Tibial artery (tissue), 4 donors: ENCODE measurements at regions not wholly inside any gene's neighbourhood (a gene's known extent, or its start where the extent isn't known, plus 50 kb on each side); places are given as distances from the start of the nearest gene placed in this dataset.
"Not testable (repeated sequence)": the region's sequence is repeated elsewhere in the genome, so short reads cannot be mapped to it uniquely, and the experiment has no call there.

ENCODE experiments used
- DNase-seq, 2 donors: peaks; one replicate each; pipeline ENCODE4 v3.0.0-alpha.2; 2019
- H3K27ac ChIP-seq, 2 donors: fragments of 200-600 bp; sonication (generic) in 1 of 2; 1 replicate in 1 of 2; 2 replicates in 1 of 2; pipeline ENCODE4 v1.5.1; 2018 to 2019; ENCODE audit warnings: mild to moderate bottlenecking in 1 of 2
- H3K27me3 ChIP-seq, 2 donors: fragments of 200-600 bp; sonication (generic) in 1 of 2; one replicate each; pipeline versions ENCODE4 v1.5.1 to v1.6.0; 2016 to 2019
- H3K36me3 ChIP-seq, 3 donors: fragments of 200-600 bp; sonication (generic) in 2 of 3; one replicate each; pipeline ENCODE4 v1.5.1; 2016 to 2019; ENCODE audit warnings: mild to moderate bottlenecking in 2 of 3
- H3K4me1 ChIP-seq, 4 donors: fragments of 200-600 bp; sonication (generic) in 2 of 4; 1 replicate in 3 of 4; 2 replicates in 1 of 4; pipeline ENCODE4 v1.5.1; 2016 to 2019
- H3K4me3 ChIP-seq, 2 donors: fragments of 200-600 bp; sonication (generic) in 1 of 2; 1 replicate in 1 of 2; 2 replicates in 1 of 2; pipeline ENCODE4 v1.5.1; 2018 to 2019; ENCODE audit warnings: mild to moderate bottlenecking in 2 of 2
- H3K9me3 ChIP-seq, 3 donors: fragments of 200-600 bp; sonication (generic) in 1 of 3; one replicate each; pipeline ENCODE4 v1.5.1; 2016 to 2019
- intact Hi-C: fragments of 100-400 bp; cut with DNase I; formaldehyde crosslinking; loops from one replicate; pipeline ENCODE4 v1.15.0; 2023; ENCODE audit warnings: low total_unique reads
- TF ChIP-seq, protein P1 (sequence below), 2 experiments: fragments of 200-600 bp in 1 of 2; fragments of 450-650 bp in 1 of 2; IDR thresholded peaks; one replicate each; pipeline ENCODE4 v1.5.1; 2017 to 2019; ENCODE audit warnings: antibody characterized with exemption in 2 of 2, mild to moderate bottlenecking in 1 of 2, moderate library complexity in 1 of 2

GRCh38 chr5:135264451-135265440 lies 134.3 kb downstream of the MACROH2A1 start:
- Histone ChIP-seq H3K9me3 (no peaks in the 10 kb centered on the region), H3K27me3 (no peaks in the 10 kb centered on the region), H3K36me3 (no peaks in the 10 kb centered on the region), H3K27ac (no peak overlapping the region), H3K4me1 (peaks cover 0 to 27% (median 8%) of the 10 kb centered on the region in 4 donors), H3K4me3 (no peak overlapping the region)
- intact Hi-C loops = no loop called here
- DNase-seq = no peak
- TF ChIP-seq, protein P1, sequence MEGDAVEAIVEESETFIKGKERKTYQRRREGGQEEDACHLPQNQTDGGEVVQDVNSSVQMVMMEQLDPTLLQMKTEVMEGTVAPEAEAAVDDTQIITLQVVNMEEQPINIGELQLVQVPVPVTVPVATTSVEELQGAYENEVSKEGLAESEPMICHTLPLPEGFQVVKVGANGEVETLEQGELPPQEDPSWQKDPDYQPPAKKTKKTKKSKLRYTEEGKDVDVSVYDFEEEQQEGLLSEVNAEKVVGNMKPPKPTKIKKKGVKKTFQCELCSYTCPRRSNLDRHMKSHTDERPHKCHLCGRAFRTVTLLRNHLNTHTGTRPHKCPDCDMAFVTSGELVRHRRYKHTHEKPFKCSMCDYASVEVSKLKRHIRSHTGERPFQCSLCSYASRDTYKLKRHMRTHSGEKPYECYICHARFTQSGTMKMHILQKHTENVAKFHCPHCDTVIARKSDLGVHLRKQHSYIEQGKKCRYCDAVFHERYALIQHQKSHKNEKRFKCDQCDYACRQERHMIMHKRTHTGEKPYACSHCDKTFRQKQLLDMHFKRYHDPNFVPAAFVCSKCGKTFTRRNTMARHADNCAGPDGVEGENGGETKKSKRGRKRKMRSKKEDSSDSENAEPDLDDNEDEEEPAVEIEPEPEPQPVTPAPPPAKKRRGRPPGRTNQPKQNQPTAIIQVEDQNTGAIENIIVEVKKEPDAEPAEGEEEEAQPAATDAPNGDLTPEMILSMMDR (IDR thresholded peaks at IDR 0.05) = no peak

DNA sequence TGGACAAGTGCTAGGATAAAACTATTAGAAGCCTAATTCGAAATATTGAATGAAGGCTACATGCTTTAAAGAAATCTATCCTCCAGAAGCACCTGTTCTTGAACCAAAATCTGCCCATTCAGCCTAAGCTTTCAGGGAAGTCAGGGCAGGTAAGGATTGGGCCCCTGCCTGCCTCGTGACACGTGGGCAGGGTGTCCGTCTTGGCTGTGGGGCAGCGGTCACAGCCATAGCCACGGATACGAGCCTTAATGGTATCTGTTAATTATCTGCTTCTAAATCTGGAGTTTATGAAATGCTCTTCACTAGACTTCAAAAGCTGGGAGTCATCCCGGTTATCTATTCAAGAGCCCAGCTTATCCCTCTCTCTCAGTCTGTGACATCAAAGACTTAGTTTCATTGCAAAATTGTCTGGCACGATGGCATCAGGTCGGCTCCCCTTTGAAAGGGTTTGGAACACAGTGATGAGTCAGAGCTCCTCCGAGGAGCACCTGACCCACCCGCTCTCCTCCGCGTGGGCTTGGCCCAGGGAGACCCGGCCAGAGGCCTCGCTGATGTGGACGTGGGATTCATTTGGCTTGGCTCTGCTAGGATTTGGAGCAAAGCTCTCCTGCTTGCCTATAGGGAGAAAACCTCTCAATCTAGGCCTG lies 135.9 kb downstream of the MACROH2A1 start:
- Histone ChIP-seq H3K27ac (no peak overlapping the region), H3K9me3 (no peaks in the 10 kb centered on the region), H3K36me3 (no peaks in the 10 kb centered on the region), H3K27me3 (no peaks in the 10 kb centered on the region), H3K4me3 (no peak overlapping the region), H3K4me1 (peaks cover 0 to 18% (median 3%) of the 10 kb centered on the region in 4 donors)
- intact Hi-C loops = no loop called here
- no peak for DNase-seq
- TF ChIP-seq, protein P1 (IDR thresholded peaks at IDR 0.05) = no peak

- TF ChIP-seq, protein P1 (IDR thresholded peaks at IDR 0.05) = no peak
- Histone ChIP-seq H3K4me1 (peaks cover 0 to 16% (median 3%) of the 10 kb centered on the region in 4 donors), H3K9me3 (no peaks in the 10 kb centered on the region), H3K4me3 (no peak overlapping the region), H3K27ac (no peak overlapping the region), H3K27me3 (no peaks in the 10 kb centered on the region), H3K36me3 (no peaks in the 10 kb centered on the region)
- intact Hi-C loops = no loop called here
- no peak for DNase-seq
These were observed 136.7 kb downstream of the MACROH2A1 start for GRCh38 chr5:135262364-135262763.

GRCh38 chr5:135260108-135260507 lies 138.9 kb downstream of the MACROH2A1 start:
- H3K4me1 ChIP-seq, H3K4me3 ChIP-seq, H3K27me3 ChIP-seq, H3K36me3 ChIP-seq, H3K9me3 ChIP-seq, intact Hi-C loops, DNase-seq, H3K27ac ChIP-seq: not testable (repeated sequence)

GRCh38 chr5:135255461-135256178 lies 143.4 kb downstream of the MACROH2A1 start:
- intact Hi-C loops = no loop called here
- H3K27ac ChIP-seq = no peak overlapping the region
- H3K27me3 ChIP-seq = no peaks in the 10 kb centered on the region
- TF ChIP-seq, protein P1 (IDR thresholded peaks at IDR 0.05) = no peak
- no peak overlapping the region for H3K4me3 ChIP-seq
- H3K36me3 ChIP-seq = no peaks in the 10 kb centered on the region
- H3K4me1 ChIP-seq = peaks cover 0 to 2% (median 0%) of the 10 kb centered on the region in 4 donors
- no peaks in the 10 kb centered on the region for H3K9me3 ChIP-seq
- DNase-seq = no peak
